ENCODE measurements at regions not wholly inside any gene's neighbourhood (a gene's known extent, or its start where the extent isn't known, plus 50 kb on each side); places are given as distances from the start of the nearest gene placed in this dataset.

GRCh38 chr13:99083981-99084380, 106.1 kb upstream of the DOCK9 start:
- TF ChIP-seq CTCF (IDR thresholded peaks at IDR 0.05) (no peak), POLR2AphosphoS5 (IDR thresholded peaks at IDR 0.05) (no peak), POLR2A (IDR thresholded peaks at IDR 0.05) (no peak), EP300 (IDR thresholded peaks at IDR 0.05) (no peak)

Data from suprapubic skin (tissue), 4 donors.